T-helper 17 cell (primary cell): ENCODE measurements at regions not wholly inside any gene's neighbourhood (a gene's known extent, or its start where the extent isn't known, plus 50 kb on each side); places are given as distances from the start of the nearest gene placed in this dataset.

Source experiments
- ATAC-seq: fragments of 150-1000 bp; cut with Tn5 transposase; 2 replicates; pipeline ENCODE4 v1.10.0; 2021; ENCODE audit warnings: mild to moderate bottlenecking, moderate library complexity
- DNase-seq, 3 donors: peaks; one replicate each; pipeline versions ENCODE4 v3.0.0 to v3.0.0-alpha.2; 2020 to 2021
- H3K9me3 ChIP-seq: one replicate; pipeline ENCODE4 v1.7.0; 2013; ENCODE audit warnings: low read length, mild to moderate bottlenecking; ENCODE audit not compliant: control insufficient read depth, poor library complexity, severe bottlenecking
- H3K27ac Mint-ChIP-seq: one replicate; pipeline ENCODE4 v1.8.0; 2022; ENCODE audit warnings: mild to moderate bottlenecking, moderate library complexity, mixed read lengths
- H3K27me3 Mint-ChIP-seq: one replicate; pipeline ENCODE4 v1.8.0; 2022; ENCODE audit warnings: mixed read lengths
- H3K36me3 Mint-ChIP-seq: one replicate; pipeline ENCODE4 v1.8.0; 2022; ENCODE audit warnings: low read depth, mixed read lengths
- H3K4me1 Mint-ChIP-seq: one replicate; pipeline ENCODE4 v1.8.0; 2022; ENCODE audit warnings: mild to moderate bottlenecking, mixed read lengths
- H3K4me3 Mint-ChIP-seq: one replicate; pipeline ENCODE4 v1.8.0; 2022; ENCODE audit warnings: mild to moderate bottlenecking, moderate library complexity, mixed read lengths

DNA sequence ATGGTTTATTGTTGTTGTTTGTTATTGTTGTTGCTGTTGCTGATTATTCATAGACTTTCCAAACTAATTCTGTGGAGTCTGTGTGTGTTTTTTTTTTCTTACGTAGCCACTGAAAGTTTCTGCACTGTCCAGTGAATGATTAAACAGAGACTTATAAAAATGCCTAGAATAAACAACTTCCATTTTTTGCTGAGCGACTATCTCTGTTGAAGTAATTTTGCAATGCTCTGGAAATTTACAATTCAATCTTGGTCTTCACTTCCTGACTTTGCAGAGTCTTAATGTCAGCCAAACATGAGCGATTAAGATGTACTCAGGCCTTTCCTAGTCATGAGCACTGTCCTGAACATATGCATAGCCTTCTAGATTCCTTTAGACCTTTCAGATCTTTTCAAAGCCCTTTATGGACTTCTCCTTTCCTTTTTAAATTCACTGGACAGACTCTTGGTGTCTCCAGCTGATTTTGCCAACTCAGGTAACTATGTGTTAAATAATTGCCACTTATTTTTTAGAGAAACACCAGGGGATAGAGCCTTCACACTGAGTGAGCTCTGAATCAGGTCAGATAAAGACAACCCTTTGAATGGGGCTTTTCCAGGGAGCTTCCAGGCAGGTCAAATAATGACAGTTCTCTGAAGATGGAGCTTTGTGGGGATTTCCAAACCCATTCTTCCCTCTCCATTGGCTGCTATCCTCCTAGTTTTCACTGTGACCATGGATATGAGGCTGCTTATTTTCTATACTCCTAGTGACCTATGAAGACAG is 622.8 kb upstream of the EPHA7 start:
- DNase-seq (no peak), ATAC-seq (no peak)
- H3K4me3 Mint-ChIP-seq, result no peak overlapping the region
- no peaks in the 10 kb centered on the region for H3K4me1 Mint-ChIP-seq
- H3K27ac Mint-ChIP-seq, result no peak overlapping the region
- H3K9me3 ChIP-seq, result no peaks in the 10 kb centered on the region
- no peaks in the 10 kb centered on the region for H3K36me3 Mint-ChIP-seq
- H3K27me3 Mint-ChIP-seq, result no peaks in the 10 kb centered on the region

DNA sequence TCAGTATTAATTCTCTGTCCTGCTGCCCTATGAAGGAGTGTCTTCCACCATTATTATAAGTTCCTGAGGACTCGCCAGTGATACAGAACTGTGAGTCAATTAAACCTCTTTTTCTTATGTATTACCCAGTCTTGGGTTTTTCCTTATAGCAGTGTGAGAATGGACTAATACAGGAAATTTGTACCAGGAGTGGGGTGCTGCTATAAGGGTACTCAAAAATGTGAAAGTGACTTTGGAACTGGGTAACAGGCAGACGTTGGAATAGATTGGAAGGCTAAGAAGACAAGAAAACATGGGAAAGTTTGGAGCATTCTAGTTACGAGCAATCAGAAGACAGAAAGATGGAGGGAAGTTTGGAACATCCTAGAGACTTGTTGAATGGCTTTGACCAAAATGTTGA is 616.7 kb upstream of the EPHA7 start:
- H3K9me3 ChIP-seq, result no peaks in the 10 kb centered on the region
- no peaks in the 10 kb centered on the region for H3K27me3 Mint-ChIP-seq
- H3K36me3 Mint-ChIP-seq, result no peaks in the 10 kb centered on the region
- no peak for ATAC-seq
- no peak overlapping the region for H3K4me3 Mint-ChIP-seq
- no peak for DNase-seq
- H3K27ac Mint-ChIP-seq, result no peak overlapping the region
- no peaks in the 10 kb centered on the region for H3K4me1 Mint-ChIP-seq

DNA sequence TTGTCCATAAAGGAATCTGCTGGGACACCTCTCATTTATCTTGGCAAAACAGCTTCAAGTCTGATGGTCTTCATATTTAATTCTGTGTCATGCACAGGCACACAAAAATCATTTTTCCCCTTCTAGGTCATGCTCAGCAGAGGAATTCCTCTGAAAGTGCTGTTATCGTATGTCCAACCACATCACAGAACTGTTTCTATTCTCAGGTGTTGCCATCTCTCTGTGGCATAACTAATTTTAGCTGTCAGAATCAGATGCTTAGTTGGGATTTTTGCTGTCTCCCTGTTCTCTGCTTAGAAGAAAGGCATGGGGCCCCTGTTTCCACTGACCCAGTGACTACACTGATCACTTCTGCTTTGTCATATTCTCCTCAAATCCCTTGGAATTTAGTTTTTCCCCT is 608.0 kb upstream of the EPHA7 start:
- no peaks in the 10 kb centered on the region for H3K36me3 Mint-ChIP-seq
- no peak overlapping the region for H3K27ac Mint-ChIP-seq
- ATAC-seq, result no peak
- H3K4me1 Mint-ChIP-seq, result no peaks in the 10 kb centered on the region
- H3K4me3 Mint-ChIP-seq, result no peak overlapping the region
- H3K27me3 Mint-ChIP-seq, result no peaks in the 10 kb centered on the region
- no peaks in the 10 kb centered on the region for H3K9me3 ChIP-seq
- DNase-seq, result no peak

DNA sequence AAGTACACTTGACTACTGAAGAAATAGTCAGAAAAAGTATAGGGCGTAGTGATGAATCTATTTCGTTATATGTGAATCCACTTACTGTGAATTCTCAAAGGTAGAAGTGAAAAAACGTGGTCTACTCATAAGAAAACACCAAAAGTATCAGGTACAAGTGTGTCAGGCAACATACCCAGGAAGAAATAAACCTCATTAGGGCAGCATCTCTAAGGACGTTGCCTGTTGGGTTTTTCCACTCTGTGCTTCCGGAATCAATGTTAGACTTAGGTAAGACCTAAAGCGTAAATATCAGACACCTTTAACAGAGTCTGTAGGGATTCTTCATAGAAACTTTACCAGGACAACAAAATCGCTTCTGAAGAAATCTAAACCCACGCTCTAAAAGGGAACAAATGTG is 607.2 kb upstream of the EPHA7 start:
- ATAC-seq (no peak), DNase-seq (no peak)
- Mint-ChIP-seq H3K27ac (no peak overlapping the region), H3K27me3 (no peaks in the 10 kb centered on the region), H3K4me1 (no peaks in the 10 kb centered on the region), H3K36me3 (no peaks in the 10 kb centered on the region), H3K4me3 (no peak overlapping the region)
- H3K9me3 ChIP-seq, result no peaks in the 10 kb centered on the region

DNA sequence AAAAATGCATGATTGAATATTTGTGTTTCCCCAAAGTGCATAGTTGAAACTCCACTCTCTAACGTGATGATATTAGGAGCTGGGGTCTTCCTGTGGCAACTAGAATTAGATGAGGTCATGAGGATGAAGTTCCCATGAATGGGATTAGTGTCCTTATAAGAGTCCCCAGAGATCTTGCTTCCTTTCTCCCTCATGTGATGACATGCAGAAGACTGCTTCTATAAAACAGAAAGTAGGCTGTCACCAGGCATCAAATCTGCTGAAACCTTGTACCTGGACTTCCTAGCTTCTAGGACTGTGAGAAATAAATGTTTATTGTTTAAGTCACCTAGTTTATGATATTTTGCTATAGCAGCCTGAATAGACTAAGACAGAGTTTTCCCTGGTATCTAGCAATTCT is 586.5 kb upstream of the EPHA7 start:
- Mint-ChIP-seq H3K27ac (no peak overlapping the region), H3K27me3 (no peaks in the 10 kb centered on the region), H3K4me1 (no peaks in the 10 kb centered on the region), H3K4me3 (no peak overlapping the region), H3K36me3 (no peaks in the 10 kb centered on the region)
- no peaks in the 10 kb centered on the region for H3K9me3 ChIP-seq
- DNase-seq (no peak), ATAC-seq (no peak)

DNA sequence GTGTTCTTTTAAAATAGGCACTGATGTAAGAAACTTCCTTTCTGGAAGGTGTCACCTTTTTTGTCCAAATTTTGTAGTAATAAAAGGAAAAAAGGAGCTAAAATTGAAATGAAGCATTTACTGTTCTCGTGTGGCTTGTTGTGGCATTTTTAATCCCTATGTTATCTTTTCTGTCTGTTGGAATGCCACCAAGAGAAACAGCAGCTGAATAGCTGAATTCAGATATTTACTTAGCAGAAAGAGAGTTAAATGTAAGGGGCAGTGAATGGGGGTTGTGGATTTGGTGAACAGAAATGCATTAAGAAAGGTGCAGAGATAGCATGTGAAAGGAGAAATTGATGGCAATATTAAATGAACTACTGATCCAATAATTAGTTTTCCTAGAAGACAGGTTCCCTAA is 573.6 kb upstream of the EPHA7 start:
- H3K36me3 Mint-ChIP-seq, result no peaks in the 10 kb centered on the region
- H3K27me3 Mint-ChIP-seq, result no peaks in the 10 kb centered on the region
- ATAC-seq (no peak), DNase-seq (no peak)
- H3K9me3 ChIP-seq, result no peaks in the 10 kb centered on the region
- no peak overlapping the region for H3K27ac Mint-ChIP-seq
- H3K4me1 Mint-ChIP-seq, result no peaks in the 10 kb centered on the region
- H3K4me3 Mint-ChIP-seq, result no peak overlapping the region

DNA sequence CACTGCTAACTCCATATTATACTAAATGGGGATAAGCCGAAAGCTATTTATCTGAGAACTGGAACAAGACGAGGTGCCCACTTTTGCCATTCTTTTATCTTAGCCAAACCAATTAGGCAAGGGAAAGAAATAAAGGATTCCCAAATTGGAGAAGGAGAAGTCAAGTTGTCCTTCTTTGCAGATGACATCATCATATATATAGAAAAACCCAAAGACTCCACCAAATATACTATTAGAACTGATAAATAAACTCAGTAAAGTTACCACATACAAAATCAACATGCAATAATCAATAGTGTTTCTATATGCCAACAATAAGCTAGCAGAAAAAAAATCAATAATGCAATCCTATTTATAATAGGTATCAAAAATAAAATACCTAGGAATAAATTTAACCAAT is 570.3 kb upstream of the EPHA7 start:
- ATAC-seq, result no peak
- no peak overlapping the region for H3K4me3 Mint-ChIP-seq
- H3K4me1 Mint-ChIP-seq, result no peaks in the 10 kb centered on the region
- no peak overlapping the region for H3K27ac Mint-ChIP-seq
- no peak for DNase-seq
- no peaks in the 10 kb centered on the region for H3K9me3 ChIP-seq
- H3K36me3 Mint-ChIP-seq, result no peaks in the 10 kb centered on the region
- no peaks in the 10 kb centered on the region for H3K27me3 Mint-ChIP-seq

DNA sequence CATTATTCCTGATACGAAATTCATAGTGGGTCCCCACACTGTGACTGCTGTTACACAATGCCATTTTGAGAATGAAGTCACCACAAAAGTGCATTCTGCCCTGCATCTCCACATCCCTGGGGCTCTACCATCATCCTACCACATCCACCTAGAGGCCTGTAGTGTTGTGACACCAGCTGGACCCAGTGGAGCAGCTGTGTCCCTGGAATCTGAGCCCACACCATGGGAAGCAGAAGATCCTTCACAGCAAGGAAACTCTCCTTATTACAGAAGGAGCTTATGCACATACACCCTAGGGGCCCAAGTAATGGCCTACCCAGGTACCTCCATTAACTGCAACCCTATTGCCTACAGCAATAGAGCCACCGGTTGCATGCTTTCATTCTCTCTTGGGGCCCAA is 566.6 kb upstream of the EPHA7 start:
- no peaks in the 10 kb centered on the region for H3K9me3 ChIP-seq
- DNase-seq (no peak), ATAC-seq (no peak)
- H3K4me1 Mint-ChIP-seq, result no peaks in the 10 kb centered on the region
- no peaks in the 10 kb centered on the region for H3K36me3 Mint-ChIP-seq
- no peak overlapping the region for H3K4me3 Mint-ChIP-seq
- no peaks in the 10 kb centered on the region for H3K27me3 Mint-ChIP-seq
- H3K27ac Mint-ChIP-seq, result no peak overlapping the region

DNA sequence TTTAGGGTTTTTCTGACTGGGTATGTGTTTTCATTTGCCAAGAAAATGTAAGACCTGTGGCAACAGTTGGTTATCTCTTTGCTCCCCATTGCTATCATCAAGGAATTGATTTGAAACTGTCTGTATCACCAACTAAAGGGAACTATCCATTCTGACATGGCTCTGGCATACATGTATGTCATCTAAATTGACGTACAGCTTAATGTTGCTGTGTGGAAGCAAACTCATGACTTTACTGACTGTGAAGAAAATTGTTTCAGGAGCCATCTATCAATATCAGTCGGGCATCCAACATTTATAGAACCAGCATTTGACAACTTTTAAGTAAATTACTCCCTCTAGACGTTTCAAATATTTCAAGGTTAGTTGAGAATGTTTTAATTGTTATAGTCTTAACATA is 555.8 kb upstream of the EPHA7 start:
- ATAC-seq (no peak), DNase-seq (no peak)
- no peaks in the 10 kb centered on the region for H3K4me1 Mint-ChIP-seq
- H3K9me3 ChIP-seq, result no peaks in the 10 kb centered on the region
- no peak overlapping the region for H3K4me3 Mint-ChIP-seq
- H3K27ac Mint-ChIP-seq, result no peak overlapping the region
- no peaks in the 10 kb centered on the region for H3K36me3 Mint-ChIP-seq
- H3K27me3 Mint-ChIP-seq, result no peaks in the 10 kb centered on the region

DNA sequence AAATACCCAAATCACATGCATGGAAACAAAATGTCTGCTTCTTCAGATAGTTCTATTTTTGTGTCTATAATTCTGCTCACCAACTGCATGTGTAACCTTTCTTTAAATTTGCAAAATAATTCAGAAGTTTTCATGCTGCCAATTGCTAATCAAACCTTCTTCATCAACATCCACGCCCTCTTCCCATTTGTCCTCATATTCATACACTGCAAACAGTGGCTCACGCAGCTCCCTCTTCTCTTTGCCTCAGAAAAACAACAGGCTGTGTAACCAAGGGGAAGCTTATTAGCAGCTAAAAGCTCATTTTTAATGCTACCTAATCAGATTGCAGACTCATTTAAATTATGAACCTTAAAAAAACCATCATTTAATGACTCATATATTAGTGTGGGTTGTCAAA is 555.0 kb upstream of the EPHA7 start:
- no peaks in the 10 kb centered on the region for H3K27me3 Mint-ChIP-seq
- no peak overlapping the region for H3K27ac Mint-ChIP-seq
- no peak overlapping the region for H3K4me3 Mint-ChIP-seq
- H3K36me3 Mint-ChIP-seq, result no peaks in the 10 kb centered on the region
- H3K4me1 Mint-ChIP-seq, result no peaks in the 10 kb centered on the region
- no peak for ATAC-seq
- DNase-seq, result no peak
- no peaks in the 10 kb centered on the region for H3K9me3 ChIP-seq

DNA sequence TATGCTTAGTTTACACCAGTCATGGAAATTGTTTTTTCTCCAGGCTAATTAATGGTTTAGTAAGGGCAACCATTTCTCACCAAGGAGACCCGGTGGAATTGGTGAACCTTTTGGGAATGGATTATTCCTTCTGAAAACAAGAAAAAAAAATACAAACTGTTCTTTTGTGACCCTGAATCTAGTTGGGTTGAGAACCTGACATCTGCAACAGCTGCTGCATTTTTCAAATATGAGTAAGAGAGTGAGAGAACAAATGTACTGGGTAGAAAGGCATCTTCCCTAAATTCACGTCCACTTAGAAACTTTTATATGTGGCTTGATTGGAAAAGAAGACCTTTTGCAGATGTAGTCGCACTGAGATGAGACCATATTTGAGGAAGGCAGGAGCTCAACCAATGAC is 553.4 kb upstream of the EPHA7 start:
- ATAC-seq (no peak), DNase-seq (no peak)
- Mint-ChIP-seq H3K4me3 (no peak overlapping the region), H3K4me1 (no peaks in the 10 kb centered on the region), H3K36me3 (no peaks in the 10 kb centered on the region), H3K27ac (no peak overlapping the region), H3K27me3 (no peaks in the 10 kb centered on the region)
- H3K9me3 ChIP-seq, result no peaks in the 10 kb centered on the region

DNA sequence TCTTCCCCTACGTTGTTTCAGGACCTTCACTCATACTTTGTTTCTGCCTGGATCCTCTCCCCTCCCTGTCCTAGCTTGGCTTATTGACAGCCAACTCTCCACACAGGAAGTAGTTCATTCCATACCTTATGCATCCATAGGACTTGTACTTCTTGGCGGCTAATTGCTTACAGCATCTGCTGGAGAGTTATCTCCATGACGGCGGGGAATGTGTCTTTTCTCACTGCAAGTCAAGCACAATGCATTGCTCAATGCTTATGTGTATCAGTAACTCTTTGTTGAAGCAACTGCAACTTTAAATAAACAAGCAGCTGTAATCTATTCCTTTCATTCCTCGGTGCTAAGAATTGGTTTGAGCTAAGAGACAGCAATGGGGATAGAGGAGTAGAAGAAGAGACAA is 551.3 kb upstream of the EPHA7 start:
- Mint-ChIP-seq H3K36me3 (no peaks in the 10 kb centered on the region), H3K27ac (no peak overlapping the region)

DNA sequence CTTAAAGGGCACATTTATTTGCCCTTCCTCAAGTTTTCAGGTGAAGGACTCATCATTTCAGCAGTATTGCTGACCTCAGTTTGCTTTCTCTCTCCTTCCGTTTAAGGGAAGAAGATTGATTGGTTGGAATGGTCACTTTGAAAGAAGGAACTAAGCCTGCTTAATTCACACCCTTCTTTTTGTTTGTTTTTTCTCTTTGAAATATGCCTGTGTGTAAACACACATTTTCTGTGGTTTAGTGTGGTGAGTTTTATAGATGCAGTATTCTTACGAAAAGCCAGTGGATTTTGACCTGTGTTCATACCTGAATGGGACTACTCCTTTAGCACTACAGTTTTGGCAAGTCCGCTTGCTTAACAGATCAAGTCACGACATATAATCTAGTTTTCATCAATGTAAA is 548.8 kb upstream of the EPHA7 start:
- Mint-ChIP-seq H3K27me3 (no peaks in the 10 kb centered on the region), H3K4me3 (no peak overlapping the region)
- ATAC-seq, result no peak

More for the DNA sequence above, 551.3 kb upstream of the EPHA7 start:
- Mint-ChIP-seq H3K4me3 (no peak overlapping the region), H3K4me1 (no peaks in the 10 kb centered on the region), H3K27me3 (no peaks in the 10 kb centered on the region)
- DNase-seq (no peak), ATAC-seq (no peak)
- H3K9me3 ChIP-seq, result no peaks in the 10 kb centered on the region

DNA sequence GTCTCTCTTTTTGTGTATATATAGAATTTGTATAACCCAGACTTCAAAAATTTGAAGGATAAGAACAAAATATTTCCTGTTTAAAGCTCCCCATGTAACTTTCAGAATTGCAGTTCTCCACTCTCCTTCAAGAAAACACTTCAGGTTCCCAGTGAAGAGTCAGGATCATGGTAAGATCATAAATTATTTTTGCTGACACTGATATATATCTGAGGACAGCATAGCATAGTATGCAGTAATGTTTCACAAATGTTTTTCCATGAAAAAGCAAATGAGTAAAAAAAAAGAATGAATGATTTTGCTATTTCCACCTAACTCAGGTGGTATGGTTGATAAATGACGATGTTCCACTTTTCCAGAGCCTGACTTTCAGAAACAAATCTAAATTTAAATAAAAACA is 545.6 kb upstream of the EPHA7 start:
- H3K36me3 Mint-ChIP-seq, result no peaks in the 10 kb centered on the region
- H3K4me1 Mint-ChIP-seq, result no peaks in the 10 kb centered on the region
- no peaks in the 10 kb centered on the region for H3K27me3 Mint-ChIP-seq
- H3K9me3 ChIP-seq, result no peaks in the 10 kb centered on the region
- DNase-seq (no peak), ATAC-seq (no peak)
- H3K27ac Mint-ChIP-seq, result no peak overlapping the region
- no peak overlapping the region for H3K4me3 Mint-ChIP-seq

More for the DNA sequence above, 548.8 kb upstream of the EPHA7 start:
- H3K9me3 ChIP-seq, result no peaks in the 10 kb centered on the region
- Mint-ChIP-seq H3K4me1 (no peaks in the 10 kb centered on the region), H3K36me3 (no peaks in the 10 kb centered on the region), H3K27ac (no peak overlapping the region)
- DNase-seq, result no peak
